C1 segment of cervical spinal cord (tissue), 14 donors: ENCODE measurements at regions not wholly inside any gene's neighbourhood (a gene's known extent, or its start where the extent isn't known, plus 50 kb on each side); places are given as distances from the start of the nearest gene placed in this dataset.

Source experiments
- DNase-seq, 14 donors: peaks; one replicate each; lab custom pipeline; 2025; lab: John Stamatoyannopoulos, UW

- no peak for DNase-seq
Observed at GRCh38 chr5:6169660-6170059, 208.7 kb downstream of the MED10 start.

GRCh38 chr5:6166698-6167394 is 211.5 kb downstream of the MED10 start:
- no peak for DNase-seq

GRCh38 chr5:6163913-6164312 is 214.4 kb downstream of the MED10 start:
- DNase-seq: no peak

GRCh38 chr5:6162175-6162574 is 216.2 kb downstream of the MED10 start:
- DNase-seq: no peak

- DNase-seq: no peak
Observed at GRCh38 chr5:6161257-6161656, 217.1 kb downstream of the MED10 start.

GRCh38 chr5:6159832-6160430 is 218.4 kb downstream of the MED10 start:
- DNase-seq: no peak

GRCh38 chr5:6158974-6159831 is 219.1 kb downstream of the MED10 start:
- peak in 1 of 14 donors; percentile 15 for DNase-seq

GRCh38 chr5:6154216-6154615 is 224.1 kb downstream of the MED10 start:
- no peak for DNase-seq

GRCh38 chr5:6146271-6146670 is 232.1 kb downstream of the MED10 start:
- no peak for DNase-seq

- no peak for DNase-seq
Observed at GRCh38 chr5:6145616-6146237, 232.6 kb downstream of the MED10 start.

- no peak for DNase-seq
Observed at GRCh38 chr5:6143523-6143922, 234.8 kb downstream of the MED10 start.

GRCh38 chr5:6142353-6142752 is 236.0 kb downstream of the MED10 start:
- no peak for DNase-seq

GRCh38 chr5:6140219-6140618 is 238.1 kb downstream of the MED10 start:
- no peak for DNase-seq

- DNase-seq: no peak
Observed at GRCh38 chr5:6135977-6136376, 242.4 kb downstream of the MED10 start.

GRCh38 chr5:6134281-6134680 is 244.1 kb downstream of the MED10 start:
- DNase-seq: no peak

GRCh38 chr5:6125781-6126180 is 252.6 kb downstream of the MED10 start:
- DNase-seq: no peak

- no peak for DNase-seq
Observed at GRCh38 chr5:6118691-6119090, 259.7 kb downstream of the MED10 start.

- DNase-seq: no peak
Observed at GRCh38 chr5:6117212-6117611, 261.1 kb downstream of the MED10 start.

- no peak for DNase-seq
Observed at GRCh38 chr5:6115852-6116251, 262.5 kb downstream of the MED10 start.

GRCh38 chr5:6112538-6112937 is 265.8 kb downstream of the MED10 start:
- no peak for DNase-seq

GRCh38 chr5:6112125-6112524 is 266.2 kb downstream of the MED10 start:
- DNase-seq: no peak

GRCh38 chr5:6111131-6111530 is 267.2 kb downstream of the MED10 start:
- DNase-seq: no peak
